Kidney tubule cell (primary cell): ENCODE measurements at regions not wholly inside any gene's neighbourhood (a gene's known extent, or its start where the extent isn't known, plus 50 kb on each side); places are given as distances from the start of the nearest gene placed in this dataset.

Experiments used
- DNase-seq: peaks from one replicate; pipeline ENCODE4 v3.0.0-alpha.2; 2018; ENCODE audit warnings: low spot score

DNA sequence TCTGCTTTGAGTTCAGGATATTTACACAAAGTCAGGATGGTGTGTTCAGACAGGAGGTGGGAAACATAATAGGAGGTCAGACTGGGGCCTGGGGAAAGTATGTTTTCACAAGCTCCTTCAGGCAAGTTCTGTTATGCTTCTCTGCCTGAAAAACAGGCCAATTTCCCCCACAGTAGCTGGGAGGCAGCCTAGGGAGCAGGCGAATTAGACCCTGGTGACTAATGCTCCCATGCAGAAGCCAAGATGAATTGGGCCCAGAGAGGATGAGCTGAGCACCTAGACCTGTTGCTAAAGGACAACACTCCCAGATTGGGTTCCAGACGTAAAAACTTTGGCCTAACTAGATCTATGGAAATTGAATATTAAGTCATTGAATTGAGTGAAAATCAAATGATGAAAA is 142.2 kb upstream of the MAP3K7 start:
- no peak for DNase-seq

DNA sequence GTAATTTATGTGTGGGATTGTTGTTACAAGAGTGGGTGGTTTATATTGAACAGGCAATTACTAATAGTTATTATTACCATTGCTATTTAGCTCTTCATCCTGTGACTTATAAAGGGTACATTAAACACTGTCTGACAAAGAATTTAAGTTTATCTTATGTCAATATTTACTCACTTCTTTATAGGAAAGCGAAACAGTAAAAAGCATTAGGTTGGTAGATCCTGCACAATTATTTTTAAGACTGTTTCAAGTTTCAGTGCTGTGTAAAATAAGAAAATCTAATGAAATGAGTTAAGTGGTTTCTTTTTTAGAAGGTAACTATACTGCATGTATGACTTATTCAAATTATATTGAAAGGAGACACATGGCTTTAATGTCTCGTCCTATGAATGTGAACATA is 135.8 kb upstream of the MAP3K7 start:
- no peak for DNase-seq

DNA sequence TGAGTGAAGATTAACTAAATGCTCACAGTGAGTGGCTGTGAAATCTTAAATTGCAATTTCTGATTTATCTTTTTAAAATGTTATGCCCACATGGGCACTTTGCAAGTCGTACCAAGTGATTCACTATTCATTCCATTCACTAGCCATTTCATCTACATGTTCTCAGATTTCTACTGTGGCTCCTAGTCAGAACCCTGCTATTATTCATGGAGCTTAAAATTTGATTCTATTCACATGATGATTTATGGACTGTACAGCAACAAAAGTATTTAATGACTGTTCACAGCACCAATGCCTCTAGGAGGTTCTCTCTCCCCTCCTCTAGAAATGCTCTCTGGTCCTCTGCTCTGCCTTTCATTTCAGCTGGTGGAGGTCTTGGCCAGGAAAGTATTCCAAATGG is 133.5 kb upstream of the MAP3K7 start:
- DNase-seq, result peak; percentile 10

DNA sequence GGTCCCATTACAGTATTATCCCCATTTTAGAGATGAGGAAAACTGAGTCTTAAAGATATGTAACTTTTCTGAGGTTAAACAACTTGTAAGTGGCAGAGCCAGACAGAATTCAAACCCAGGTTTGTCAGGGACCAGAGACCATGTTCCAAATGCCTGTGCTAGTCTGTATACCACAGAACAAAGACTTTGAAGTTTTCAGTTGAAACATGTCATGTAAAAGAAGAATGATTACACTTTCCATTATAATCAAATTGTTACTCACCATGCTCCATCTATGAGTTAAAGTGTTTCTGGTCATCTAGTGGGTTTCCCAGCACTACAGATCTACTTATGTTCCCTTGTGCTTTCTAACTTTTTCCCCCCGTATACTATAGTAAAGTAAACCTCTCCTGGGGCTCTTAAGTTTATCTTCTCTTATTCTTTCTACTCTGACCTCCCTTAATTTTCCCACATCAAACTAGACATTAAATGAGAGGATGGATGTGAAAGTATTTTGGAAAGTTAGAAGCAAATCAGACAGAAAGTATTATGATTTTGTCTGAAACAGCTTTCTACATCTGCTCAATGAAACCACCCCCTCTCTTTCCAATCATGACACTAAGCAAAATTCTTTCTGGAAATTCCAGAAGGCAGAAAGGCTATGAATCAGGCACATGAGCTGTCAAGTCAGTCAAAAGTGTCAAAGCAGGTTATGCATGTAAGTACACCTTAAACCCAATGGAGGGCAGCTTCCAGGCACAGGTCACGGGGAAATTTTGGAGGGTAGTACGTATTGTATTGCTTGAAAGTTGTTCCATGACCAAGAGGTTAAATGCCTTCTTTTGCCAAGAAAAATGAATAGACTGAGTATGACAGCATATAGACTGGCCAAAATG is 132.7 kb upstream of the MAP3K7 start:
- peak; percentile 49 for DNase-seq

DNA sequence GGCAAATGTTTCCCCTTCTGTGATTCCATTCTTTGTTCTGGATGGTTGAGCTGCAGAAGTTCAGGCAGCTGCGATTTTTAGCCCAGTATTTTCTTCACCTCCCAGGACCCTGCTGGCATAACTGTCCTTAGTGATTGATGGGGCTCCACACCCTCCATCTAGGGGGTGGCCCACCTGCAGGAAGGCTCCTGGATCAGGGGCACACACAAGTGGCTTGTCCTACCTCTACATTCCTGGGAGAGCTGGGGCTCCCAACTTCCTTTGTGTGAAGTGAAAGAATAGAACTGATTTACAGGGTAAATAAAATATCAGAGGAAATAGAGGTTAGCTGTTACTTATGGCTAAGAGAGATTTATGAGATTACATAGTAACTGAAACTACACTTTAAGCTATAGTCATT is 129.5 kb upstream of the MAP3K7 start:
- DNase-seq, result no peak

DNA sequence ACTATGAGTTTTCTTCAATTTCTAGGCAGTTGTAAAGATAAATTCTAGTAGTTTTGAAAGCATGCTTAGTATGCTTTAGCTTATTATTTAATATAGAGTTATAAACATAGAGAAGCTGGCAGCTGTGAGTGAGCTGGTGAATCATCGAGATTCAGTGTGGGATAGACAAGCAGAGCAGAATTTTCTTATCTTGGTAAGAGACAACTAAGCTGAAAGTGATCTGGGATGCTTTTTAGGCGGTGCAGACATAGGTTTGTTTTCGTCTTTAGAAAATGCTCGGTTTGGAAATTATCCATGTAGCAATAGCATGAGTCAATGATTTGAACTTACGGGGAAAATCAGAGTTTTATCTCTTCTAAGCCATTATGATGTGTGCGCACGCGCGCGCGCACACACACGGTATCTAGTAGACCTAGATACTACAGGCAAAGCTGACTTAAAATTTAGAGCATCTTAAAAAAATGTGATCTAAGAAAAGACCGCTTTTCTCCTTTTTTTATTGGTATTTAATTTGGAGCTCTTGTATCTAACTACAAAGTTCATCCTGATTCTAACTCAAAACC is 128.3 kb upstream of the MAP3K7 start:
- no peak for DNase-seq

DNA sequence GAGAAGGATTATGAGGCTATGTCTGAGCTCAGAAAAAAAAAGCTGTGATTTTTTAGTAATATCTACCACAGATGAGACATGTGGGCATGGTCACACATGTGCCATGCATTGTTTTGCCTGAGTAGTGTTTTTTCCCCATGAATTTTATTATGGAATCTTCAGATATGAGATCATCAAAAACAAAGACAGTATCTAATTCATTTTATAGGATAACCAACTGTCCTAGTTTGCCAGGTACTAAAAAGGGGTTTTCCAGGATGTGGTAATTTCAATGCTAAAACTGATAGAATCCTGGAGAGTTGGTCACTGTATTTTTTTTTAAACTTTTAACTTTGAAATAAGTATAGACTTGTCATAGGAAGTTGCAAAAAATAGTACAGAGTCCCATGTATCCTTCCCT is 127.4 kb upstream of the MAP3K7 start:
- DNase-seq, result peak; percentile 29

DNA sequence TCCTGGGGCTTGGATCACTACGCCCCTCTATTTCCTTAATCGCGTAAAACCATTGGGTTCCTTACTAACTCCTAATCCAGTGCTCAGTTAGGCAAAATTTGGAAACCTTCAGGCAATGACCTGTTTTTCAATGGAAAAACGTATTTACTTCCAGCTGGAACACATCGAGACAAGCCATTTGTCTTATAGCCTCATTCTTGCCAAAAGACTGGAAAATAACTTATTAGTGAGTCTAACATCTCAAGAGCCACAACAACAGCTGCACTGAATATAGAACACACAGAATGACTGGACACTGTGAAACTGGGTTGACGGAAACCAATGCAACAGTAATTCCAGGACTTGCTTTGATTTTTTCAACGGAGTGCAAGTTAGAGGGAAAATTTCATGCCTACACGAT is 125.2 kb upstream of the MAP3K7 start:
- no peak for DNase-seq

DNA sequence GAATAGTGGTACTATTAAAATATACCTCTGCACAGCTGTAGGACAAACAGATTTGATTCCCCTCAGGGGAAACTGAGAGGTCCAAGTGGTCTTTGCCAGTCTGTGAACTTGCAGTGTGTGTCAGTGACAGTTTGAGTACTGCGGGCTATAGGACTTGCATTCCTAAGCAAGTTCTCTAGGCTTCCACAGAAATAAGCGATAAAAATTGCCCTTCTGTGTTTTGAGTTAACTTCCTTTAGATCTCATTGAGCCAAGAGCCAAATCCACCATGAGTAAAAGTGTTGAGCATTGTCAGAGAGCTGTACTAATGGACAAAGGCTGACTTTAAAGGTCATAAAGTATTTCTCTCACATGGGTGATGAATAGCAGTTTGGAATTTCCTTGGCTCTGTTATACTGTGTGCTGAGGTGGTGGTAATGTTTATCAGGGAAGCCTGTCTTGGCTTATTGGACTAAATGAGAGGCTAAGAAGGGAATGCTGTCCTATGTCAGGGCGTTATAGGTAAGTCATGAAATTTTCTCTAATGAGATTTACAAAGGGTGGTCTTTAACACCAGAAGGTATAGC is 122.6 kb upstream of the MAP3K7 start:
- DNase-seq, result no peak

DNA sequence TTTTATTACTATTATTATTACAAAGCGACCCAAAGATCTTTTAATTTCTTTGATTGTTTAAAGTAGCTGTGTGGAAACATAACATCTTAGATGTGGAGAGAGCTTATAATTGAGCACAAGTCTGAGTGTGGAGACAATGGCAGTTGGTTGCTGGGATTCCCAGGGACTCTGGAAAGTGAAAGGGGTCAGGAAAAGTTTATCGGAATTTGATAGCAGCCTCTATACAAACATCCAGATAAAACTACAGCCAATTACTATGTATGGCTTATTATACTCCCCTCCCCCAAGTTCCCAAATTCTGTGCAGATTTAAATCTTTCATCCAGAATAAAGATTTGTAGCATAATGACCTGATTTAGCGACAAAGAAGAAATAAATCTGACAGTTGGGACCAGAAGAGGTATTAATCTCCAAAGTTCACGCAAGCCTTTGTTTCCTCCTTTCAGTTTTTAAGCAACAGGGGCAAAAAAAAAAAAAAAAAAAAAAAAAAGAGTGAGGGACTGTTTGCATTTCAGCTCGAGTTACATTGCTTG is 121.4 kb upstream of the MAP3K7 start:
- no peak for DNase-seq

DNA sequence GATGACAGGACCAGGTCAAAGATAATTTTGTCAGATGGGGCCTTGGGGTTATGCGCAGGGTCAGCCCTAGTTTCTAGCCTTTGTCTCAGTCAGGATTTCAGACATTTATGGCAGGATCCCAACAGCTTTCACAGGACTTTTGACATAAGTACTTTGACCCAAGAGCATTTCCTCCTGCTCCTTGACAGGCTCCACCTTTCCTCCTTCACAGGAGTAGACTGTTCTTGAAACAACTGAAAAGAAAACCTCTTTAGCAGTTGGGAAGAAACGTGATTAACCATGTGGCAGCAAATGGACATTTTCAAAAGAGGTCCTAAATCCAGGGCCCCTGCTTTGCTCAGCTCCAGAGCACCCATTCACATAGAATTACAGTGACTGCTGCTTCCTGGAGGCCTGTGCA is 120.4 kb upstream of the MAP3K7 start:
- DNase-seq, result no peak

DNA sequence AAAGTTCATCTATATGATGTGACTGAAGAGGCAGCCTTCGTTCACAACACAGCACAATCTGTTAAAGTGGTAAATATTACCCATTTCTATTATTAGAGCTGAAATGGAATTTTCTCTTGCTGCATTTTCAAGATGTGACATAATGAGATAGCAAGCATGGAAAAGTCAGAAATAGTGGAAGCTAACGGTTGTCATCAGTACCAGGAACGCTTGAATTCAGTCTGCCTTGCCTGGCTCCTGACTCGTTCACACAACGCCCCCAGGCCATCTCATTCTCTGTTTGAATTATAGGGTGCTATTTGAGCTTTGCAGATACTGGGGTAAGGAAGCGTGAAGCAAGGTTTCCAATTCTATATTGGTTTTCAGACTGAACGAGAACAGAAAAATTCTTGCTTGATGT is 116.5 kb upstream of the MAP3K7 start:
- DNase-seq, result no peak

DNA sequence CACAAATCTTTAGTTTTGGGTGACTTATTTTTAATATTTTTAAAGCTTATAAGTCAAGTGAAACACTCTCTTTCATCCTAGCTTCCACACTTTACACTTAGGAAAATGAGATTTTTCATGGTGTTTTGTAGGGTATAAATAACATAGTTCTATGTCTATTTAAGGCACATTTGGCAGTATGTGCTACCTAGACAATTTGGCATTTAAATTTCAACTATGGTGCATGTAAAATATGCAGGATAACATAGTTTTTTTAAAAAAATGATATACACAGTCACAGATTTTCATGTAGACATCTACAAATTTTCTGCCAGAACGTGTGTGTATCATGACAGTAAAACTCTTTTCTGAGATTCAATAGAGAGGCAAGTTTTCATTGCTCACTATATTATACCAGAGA is 115.1 kb upstream of the MAP3K7 start:
- no peak for DNase-seq

DNA sequence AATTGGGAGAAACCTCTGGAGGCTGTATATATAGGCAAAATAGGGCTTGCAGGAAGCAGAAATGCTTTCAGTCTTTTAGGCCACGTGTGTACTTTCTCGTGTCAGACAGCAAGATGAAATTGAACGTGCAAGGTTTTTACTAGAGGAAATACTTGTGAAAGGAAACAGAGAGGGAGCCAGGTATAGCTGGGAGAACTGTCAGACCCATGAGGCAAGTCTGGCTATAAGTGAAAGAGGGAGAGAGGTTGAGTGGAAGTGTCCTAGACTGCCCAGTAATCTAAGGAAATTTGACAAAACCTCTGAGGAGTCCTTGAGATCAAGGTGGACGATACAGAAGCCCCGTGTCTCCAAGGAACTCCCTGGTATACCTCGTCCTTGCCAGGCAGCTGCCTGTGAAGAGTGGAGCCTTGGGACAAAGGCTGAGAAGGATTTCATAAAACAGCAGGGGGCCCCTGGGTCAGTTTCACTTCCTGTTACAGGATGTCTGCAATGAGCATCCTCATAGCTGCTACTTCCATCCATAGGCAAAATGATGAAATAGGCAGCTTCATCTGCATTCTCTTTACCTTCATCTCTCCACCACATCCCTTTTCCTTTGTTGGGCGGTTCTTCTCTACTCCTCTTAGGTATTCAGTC is 114.4 kb upstream of the MAP3K7 start:
- DNase-seq, result no peak

DNA sequence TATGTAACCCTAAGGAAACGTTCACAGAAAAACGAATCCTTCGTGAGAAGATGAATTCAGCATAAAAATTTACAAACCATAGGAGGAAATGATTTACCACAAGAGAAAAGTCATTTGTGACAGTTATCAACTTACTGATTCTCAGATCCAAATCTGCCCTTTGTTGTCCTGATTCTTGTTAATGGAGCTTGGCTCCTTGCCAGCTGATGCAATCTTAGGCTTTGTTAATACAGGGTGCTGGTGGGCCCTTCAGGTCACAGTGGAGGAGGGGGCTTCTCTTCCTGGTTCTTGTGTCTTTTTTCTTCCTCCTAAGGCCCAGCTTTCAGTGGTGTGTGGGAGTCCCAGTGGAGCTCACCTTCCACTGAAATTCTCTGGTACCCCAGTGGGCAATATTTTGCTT is 108.4 kb upstream of the MAP3K7 start:
- no peak for DNase-seq

DNA sequence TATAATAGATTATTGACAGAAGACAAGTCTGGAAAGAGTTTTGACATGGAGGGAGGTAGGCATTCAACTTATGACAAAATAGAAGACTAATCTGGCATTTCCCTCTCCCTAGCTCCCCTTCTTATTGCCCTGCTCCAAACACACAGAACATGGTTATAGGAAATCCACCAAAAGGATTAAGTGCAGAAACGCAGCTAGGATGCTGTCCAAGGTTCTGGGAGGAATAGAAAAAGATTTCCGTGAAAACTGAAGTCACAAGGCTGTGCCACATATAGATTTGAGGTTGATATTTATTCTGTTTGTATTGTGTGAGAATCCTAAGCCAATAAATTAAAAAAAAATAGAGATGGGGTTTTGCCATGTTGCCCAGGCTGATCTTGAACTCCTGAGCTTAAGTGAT is 107.9 kb upstream of the MAP3K7 start:
- DNase-seq, result no peak

DNA sequence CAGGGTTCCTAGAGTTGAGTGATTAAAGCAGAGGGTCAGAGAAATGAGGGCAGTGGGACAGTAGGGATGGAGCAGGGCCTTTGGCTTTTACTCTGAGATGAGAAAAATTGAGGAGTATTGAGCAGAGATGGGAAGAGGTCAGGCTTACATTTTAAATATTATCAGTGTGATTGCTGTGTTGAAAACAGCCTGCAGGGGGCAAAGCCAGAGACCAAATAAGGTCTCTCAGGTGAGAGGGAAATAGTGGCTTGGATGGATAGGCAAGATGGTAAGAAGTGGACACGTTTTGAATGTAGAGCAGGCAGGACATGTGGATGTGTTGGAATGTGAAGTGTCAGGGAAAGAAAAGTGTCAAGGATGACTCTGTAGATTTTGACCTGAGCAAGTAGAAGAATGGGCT is 105.0 kb upstream of the MAP3K7 start:
- DNase-seq, result no peak

DNA sequence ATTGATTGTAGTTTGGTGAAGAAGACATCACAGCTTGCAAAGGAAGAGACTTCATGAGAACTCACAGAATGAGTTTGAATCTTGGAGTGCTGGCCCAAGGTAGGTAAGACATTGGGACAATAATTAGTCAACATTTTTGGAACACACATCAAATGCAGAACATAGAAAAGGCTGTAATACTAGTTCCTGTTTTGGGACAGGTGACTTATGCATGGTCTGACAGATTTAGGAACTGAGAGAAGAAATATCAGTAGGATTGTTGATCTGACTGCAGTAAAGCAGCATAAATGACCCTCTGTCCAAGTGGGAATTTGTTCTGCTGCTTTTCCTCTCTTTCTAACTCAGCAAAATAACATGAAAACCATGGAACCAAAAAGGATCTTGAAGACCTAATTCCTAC is 102.3 kb upstream of the MAP3K7 start:
- no peak for DNase-seq

DNA sequence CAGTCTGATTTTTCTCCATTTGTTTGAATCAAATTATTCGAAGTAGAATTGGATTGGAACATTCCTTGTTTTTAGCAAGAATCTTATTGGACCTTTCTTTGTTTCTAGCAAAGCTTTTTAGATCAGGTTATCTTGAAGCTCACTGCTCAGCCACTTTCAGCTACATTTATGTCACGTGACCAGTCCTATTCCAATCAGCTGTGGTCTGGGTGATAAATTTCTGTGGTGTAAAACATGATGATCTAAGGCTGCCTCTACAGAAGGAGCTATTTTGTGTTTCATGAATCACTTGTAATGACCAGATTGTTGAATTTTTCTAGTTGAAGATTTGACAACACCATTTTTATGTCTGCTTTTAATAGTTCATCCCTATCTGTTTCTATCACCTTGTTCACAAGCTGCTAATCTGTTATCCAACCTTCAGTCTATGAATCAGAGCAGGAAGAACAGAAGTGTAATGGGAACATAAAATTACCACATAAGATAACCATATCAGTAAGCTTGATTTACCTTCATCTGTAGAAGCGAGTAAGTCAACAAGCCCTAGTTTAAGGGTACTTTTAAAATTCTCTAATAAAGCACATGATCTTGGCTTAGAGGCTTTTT is 101.0 kb upstream of the MAP3K7 start:
- DNase-seq, result no peak

DNA sequence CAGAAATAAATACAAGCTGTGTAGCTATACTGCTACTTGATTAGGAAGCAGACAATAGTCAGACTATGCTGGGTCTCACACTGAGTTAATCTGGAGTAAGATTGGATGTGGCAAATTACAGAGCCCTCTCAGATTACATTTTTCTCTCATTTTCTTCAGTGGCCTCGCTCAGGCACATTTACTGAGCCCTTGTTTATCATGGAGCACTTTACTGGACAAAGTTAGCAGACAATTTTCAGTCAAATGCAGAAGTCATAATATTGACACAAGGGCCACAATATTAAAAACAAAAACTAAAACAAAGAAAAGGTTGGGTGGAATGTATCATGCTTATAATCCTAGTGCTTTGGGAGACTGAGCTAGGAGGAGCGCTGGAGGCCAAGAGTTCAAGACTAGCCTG is 95.0 kb upstream of the MAP3K7 start:
- no peak for DNase-seq

DNA sequence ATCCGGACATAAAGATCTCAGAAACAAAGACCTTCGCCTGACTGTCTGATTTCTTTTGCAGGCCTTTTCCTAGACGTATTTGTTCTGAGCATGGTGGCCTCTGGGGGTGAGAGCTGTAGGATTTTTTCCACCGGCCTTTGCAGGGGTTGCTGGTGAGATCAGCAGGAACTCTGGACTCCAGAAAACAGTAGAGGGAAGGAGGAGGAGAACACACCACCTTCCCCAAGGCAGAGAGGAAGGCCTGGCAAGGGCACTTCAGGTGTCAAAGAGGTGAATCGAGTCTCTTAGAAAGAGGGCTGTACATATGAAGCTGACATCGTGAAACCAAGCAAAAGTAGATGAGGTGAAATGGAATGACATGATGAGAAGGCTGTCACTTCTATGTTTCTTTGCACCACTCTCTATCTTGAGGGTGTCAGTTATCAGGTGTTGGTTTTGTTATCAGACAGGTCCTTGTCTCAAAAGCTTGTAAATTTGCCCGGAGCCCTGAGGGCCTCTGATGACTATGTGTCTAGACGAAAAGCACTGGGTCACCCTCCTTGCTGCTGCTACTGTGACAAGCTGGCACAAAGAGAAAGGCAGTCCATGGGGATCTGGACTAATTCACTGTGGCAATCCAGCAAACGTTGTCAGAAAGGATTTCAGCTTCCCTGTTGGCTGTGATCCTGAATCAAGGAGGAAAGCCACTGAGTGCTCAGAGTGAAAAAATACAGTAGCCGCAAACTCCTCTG is 91.3 kb upstream of the MAP3K7 start:
- no peak for DNase-seq

DNA sequence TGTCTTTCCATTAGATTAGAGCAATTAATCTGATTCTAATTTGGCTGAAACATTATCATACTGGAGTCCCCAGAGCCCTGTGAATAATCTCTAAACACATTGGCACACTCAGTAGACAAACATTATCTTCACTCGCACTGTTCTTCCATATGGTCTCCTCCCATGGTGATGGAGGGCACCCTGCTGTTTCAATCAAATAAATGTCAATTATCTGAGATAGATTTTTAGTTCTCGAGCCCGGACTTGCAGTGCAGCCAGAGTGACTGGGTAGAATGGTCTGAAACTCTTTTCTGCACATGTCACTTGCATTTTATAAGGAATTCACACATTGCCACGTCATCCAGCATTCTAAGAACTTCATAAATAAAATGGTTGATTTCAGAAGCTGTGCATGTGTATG is 90.6 kb upstream of the MAP3K7 start:
- DNase-seq, result no peak
